ENCODE measurements at regions not wholly inside any gene's neighbourhood (a gene's known extent, or its start where the extent isn't known, plus 50 kb on each side); places are given as distances from the start of the nearest gene placed in this dataset.

GRCh38 chr9:82117026-82117811, 128.6 kb downstream of the SPATA31D1 start:
- no peaks in the 10 kb centered on the region for H3K79me2 ChIP-seq (ENCODE audit: control insufficient read depth, insufficient read depth, low read length)
- intact Hi-C loops (cut with micrococcal nuclease): no loop called here
- H3K9ac ChIP-seq (ENCODE audit: low read length): no peak overlapping the region
- H3K4me3 Mint-ChIP-seq: no peak overlapping the region
- H3K27ac ChIP-seq (ENCODE audit: low read length in 2 of 2): no peak overlapping the region
- CTCF ChIA-PET: interaction anchor here (1.0 kb wide), 1 partner anchor 11 kb away, joined by 3 read pairs; no protein-coding TSS in a partner anchor
- POLR2A ChIA-PET: no interaction called here
- no peak overlapping the region for H3K4me2 ChIP-seq (replicated peaks; ENCODE audit: low read depth, low read length, poor library complexity, severe bottlenecking)
- 89% methylated on average over 3 of the region's 7 CpGs for WGBS (ENCODE audit: insufficient coverage)
- ATAC-seq (ENCODE audit: low read depth) (no peak), DNase-seq (no peak)
- H3K27me3 ChIP-seq (replicated peaks in 1 of 4; ENCODE audit: control extremely low read depth in 1 of 4, control insufficient read depth in 3 of 4, insufficient read depth in 4 of 4, low read length in 3 of 4): no peaks in the 10 kb centered on the region
- no peak overlapping the region for H2AFZ ChIP-seq (ENCODE audit: insufficient read depth, low read depth, low read length, poor library complexity, severe bottlenecking)
- TF ChIP-seq CTCF (IDR thresholded peaks at IDR 0.05) (no peak), EZH2 (IDR thresholded peaks at IDR 0.05; ENCODE audit: borderline replicate concordance, insufficient read depth, low read depth, low read length, poor library complexity, severe bottlenecking) (no peak)
- H3K27ac Mint-ChIP-seq: no peak overlapping the region
- no peaks in the 10 kb centered on the region for H3K36me3 ChIP-seq (replicated peaks in 1 of 2; ENCODE audit: control extremely low read depth in 1 of 2, control insufficient read depth in 1 of 2, extremely low read depth in 1 of 2, insufficient read depth in 2 of 2, low read length in 1 of 2)
- H3K4me1 ChIP-seq (ENCODE audit: control insufficient read depth in 2 of 2, insufficient read depth in 2 of 2, low read length in 2 of 2): peaks cover 3 to 4% of the 10 kb centered on the region in 2 donors
- H4K20me1 ChIP-seq (ENCODE audit: control insufficient read depth, insufficient read depth, low read length, poor library complexity, severe bottlenecking): no peaks in the 10 kb centered on the region
- peaks cover 7% of the 10 kb centered on the region for H3K4me1 Mint-ChIP-seq
- H3K9me3 ChIP-seq (ENCODE audit: control extremely low read depth in 1 of 3, control insufficient read depth in 2 of 3, insufficient read depth in 1 of 3, low read length in 2 of 3): no peaks in the 10 kb centered on the region
- H3K4me3 ChIP-seq (ENCODE audit: control extremely low read depth in 1 of 5, extremely low read depth in 1 of 5, insufficient read depth in 1 of 5, low read depth in 2 of 5, low read length in 4 of 5): no peak overlapping the region
- H3K27me3 Mint-ChIP-seq: no peaks in the 10 kb centered on the region
- H3K9me3 Mint-ChIP-seq (ENCODE audit: insufficient read depth): no peaks in the 10 kb centered on the region

- ATAC-seq (ENCODE audit: low read depth) (no peak), DNase-seq (no peak)
- intact Hi-C loops (cut with micrococcal nuclease): no loop called here
- no peak overlapping the region for H3K4me3 ChIP-seq (ENCODE audit: control extremely low read depth in 1 of 5, extremely low read depth in 1 of 5, insufficient read depth in 1 of 5, low read depth in 2 of 5, low read length in 4 of 5)
- ChIA-PET POLR2A (no interaction called here), CTCF (interaction anchor here (0.7 kb wide), 1 partner anchor 16 kb away, joined by 4 read pairs; no protein-coding TSS in a partner anchor)
- H3K27ac ChIP-seq (ENCODE audit: low read length in 2 of 2): no peak overlapping the region
- peaks cover 32% of the 10 kb centered on the region for H3K4me1 Mint-ChIP-seq
- no peaks in the 10 kb centered on the region for H3K27me3 Mint-ChIP-seq
- H3K4me1 ChIP-seq (ENCODE audit: control insufficient read depth in 2 of 2, insufficient read depth in 2 of 2, low read length in 2 of 2): peaks cover 26 to 33% of the 10 kb centered on the region in 2 donors
- no peak overlapping the region for H3K4me2 ChIP-seq (replicated peaks; ENCODE audit: low read depth, low read length, poor library complexity, severe bottlenecking)
- no peaks in the 10 kb centered on the region for H3K79me2 ChIP-seq (ENCODE audit: control insufficient read depth, insufficient read depth, low read length)
- H4K20me1 ChIP-seq (ENCODE audit: control insufficient read depth, insufficient read depth, low read length, poor library complexity, severe bottlenecking): no peaks in the 10 kb centered on the region
- H3K9ac ChIP-seq (ENCODE audit: low read length): no peak overlapping the region
- no peak overlapping the region for H2AFZ ChIP-seq (ENCODE audit: insufficient read depth, low read depth, low read length, poor library complexity, severe bottlenecking)
- H3K36me3 ChIP-seq (replicated peaks in 1 of 2; ENCODE audit: control extremely low read depth in 1 of 2, control insufficient read depth in 1 of 2, extremely low read depth in 1 of 2, insufficient read depth in 2 of 2, low read length in 1 of 2): no peaks in the 10 kb centered on the region
- TF ChIP-seq EZH2 (IDR thresholded peaks at IDR 0.05; ENCODE audit: borderline replicate concordance, insufficient read depth, low read depth, low read length, poor library complexity, severe bottlenecking) (no peak), CTCF (IDR thresholded peaks at IDR 0.05) (no peak)
- H3K9me3 ChIP-seq (ENCODE audit: control extremely low read depth in 1 of 3, control insufficient read depth in 2 of 3, insufficient read depth in 1 of 3, low read length in 2 of 3): no peaks in the 10 kb centered on the region
- no peaks in the 10 kb centered on the region for H3K9me3 Mint-ChIP-seq (ENCODE audit: insufficient read depth)
- H3K27ac Mint-ChIP-seq: no peak overlapping the region
- H3K27me3 ChIP-seq (replicated peaks in 1 of 4; ENCODE audit: control extremely low read depth in 1 of 4, control insufficient read depth in 3 of 4, insufficient read depth in 4 of 4, low read length in 3 of 4): no peaks in the 10 kb centered on the region
- H3K4me3 Mint-ChIP-seq: no peak overlapping the region
Observed at GRCh38 chr9:82122731-82123130, 134.2 kb downstream of the SPATA31D1 start.
